ENCODE measurements at regions not wholly inside any gene's neighbourhood (a gene's known extent, or its start where the extent isn't known, plus 50 kb on each side); places are given as distances from the start of the nearest gene placed in this dataset.

- peaks cover 4% of the 10 kb centered on the region for H3K27me3 ChIP-seq (ENCODE audit: insufficient read depth, poor library complexity, severe bottlenecking)
- TF ChIP-seq CTCF (IDR thresholded peaks at IDR 0.05; ENCODE audit: insufficient read depth, low read length) (no peak), GABPA (IDR thresholded peaks at IDR 0.05; ENCODE audit: low read depth) (no peak), POLR2AphosphoS5 (IDR thresholded peaks at IDR 0.05; ENCODE audit: low read depth) (no peak), REST (IDR thresholded peaks at IDR 0.05; ENCODE audit: insufficient replicate concordance, low read depth) (no peak), SPI1 (IDR thresholded peaks at IDR 0.05; ENCODE audit: borderline replicate concordance, low read depth) (no peak)
- H3K4me3 ChIP-seq (replicated peaks; ENCODE audit: insufficient read depth, low read length) = no peak overlapping the region
Measured at GRCh38 chr5:6843821-6844220, 130.6 kb downstream of the TENT4A start.

GRCh38 chr5:6845856-6846255 is 132.6 kb downstream of the TENT4A start:
- no peaks in the 10 kb centered on the region for H3K27me3 ChIP-seq (ENCODE audit: insufficient read depth, poor library complexity, severe bottlenecking)
- DNase-seq (ENCODE audit: low read depth in 1 of 2, low spot score in 1 of 2) = no peak
- TF ChIP-seq GABPA (IDR thresholded peaks at IDR 0.05; ENCODE audit: low read depth) = no peak
- no peak for TF ChIP-seq SPI1 (IDR thresholded peaks at IDR 0.05; ENCODE audit: borderline replicate concordance, low read depth)
- TF ChIP-seq REST (IDR thresholded peaks at IDR 0.05; ENCODE audit: insufficient replicate concordance, low read depth) = no peak
- no peak for TF ChIP-seq CTCF (IDR thresholded peaks at IDR 0.05; ENCODE audit: insufficient read depth, low read length)
- no peak for TF ChIP-seq POLR2AphosphoS5 (IDR thresholded peaks at IDR 0.05; ENCODE audit: low read depth)
- H3K4me3 ChIP-seq (replicated peaks; ENCODE audit: insufficient read depth, low read length) = no peak overlapping the region
- no peak overlapping the region for H3K27ac ChIP-seq (replicated peaks)

More at GRCh38 chr5:6843821-6844220, 130.6 kb downstream of the TENT4A start:
- no peak for DNase-seq (ENCODE audit: low read depth in 1 of 2, low spot score in 1 of 2)
- no peak overlapping the region for H3K27ac ChIP-seq (replicated peaks)

GRCh38 chr5:6847870-6848269 is 134.6 kb downstream of the TENT4A start:
- no peak overlapping the region for H3K4me3 ChIP-seq (replicated peaks; ENCODE audit: insufficient read depth, low read length)
- H3K27ac ChIP-seq (replicated peaks) = no peak overlapping the region
- no peak for TF ChIP-seq REST (IDR thresholded peaks at IDR 0.05; ENCODE audit: insufficient replicate concordance, low read depth)
- no peak for TF ChIP-seq CTCF (IDR thresholded peaks at IDR 0.05; ENCODE audit: insufficient read depth, low read length)
- no peak for TF ChIP-seq SPI1 (IDR thresholded peaks at IDR 0.05; ENCODE audit: borderline replicate concordance, low read depth)
- no peak for TF ChIP-seq GABPA (IDR thresholded peaks at IDR 0.05; ENCODE audit: low read depth)
- TF ChIP-seq POLR2AphosphoS5 (IDR thresholded peaks at IDR 0.05; ENCODE audit: low read depth) = no peak
- H3K27me3 ChIP-seq (ENCODE audit: insufficient read depth, poor library complexity, severe bottlenecking) = no peaks in the 10 kb centered on the region
- DNase-seq (ENCODE audit: low read depth in 1 of 2, low spot score in 1 of 2) = no peak
